ENCODE measurements at regions not wholly inside any gene's neighbourhood (a gene's known extent, or its start where the extent isn't known, plus 50 kb on each side); places are given as distances from the start of the nearest gene placed in this dataset.
"Not testable (repeated sequence)": the region's sequence is repeated elsewhere in the genome, so short reads cannot be mapped to it uniquely, and the experiment has no call there.

DNA sequence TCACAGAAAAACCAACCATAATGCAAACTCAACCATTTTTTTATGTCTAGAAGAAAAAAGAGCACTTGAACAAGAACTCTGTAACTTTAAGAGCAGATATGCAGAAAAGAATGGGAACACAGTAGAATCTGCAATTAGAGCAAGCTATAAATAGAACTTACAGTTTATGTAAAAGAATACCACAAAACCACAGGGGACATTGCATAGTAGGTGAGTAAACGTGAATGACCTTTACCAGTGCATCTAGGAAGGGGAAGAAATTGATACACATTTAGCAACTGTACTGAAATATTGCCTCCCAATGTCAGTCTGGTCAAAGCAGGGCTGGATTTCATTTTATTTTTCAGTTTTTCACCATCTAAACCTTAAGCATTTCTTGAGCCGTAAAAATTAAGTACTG lies 242.2 kb upstream of the EDNRB start:
- no peak for DNase-seq (ENCODE audit: extremely low read depth, low read depth, low spot score)

DNA sequence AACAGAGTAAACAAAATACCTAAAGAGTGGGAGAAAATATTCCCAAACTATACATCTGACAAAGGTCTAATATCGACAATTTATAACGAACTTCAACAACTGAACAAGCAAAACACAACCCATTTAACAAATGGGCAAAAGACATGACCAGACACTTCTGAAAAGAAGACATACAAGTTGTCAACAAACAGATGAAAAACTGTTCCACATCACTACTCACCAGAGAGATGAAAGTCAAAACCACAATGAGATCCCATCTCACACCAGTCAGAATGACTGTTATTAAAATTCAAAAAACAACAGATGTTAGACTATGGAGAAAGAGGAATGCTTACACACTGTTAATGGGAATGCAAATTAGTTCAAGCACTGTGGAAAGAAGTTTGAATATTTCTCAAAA lies 233.8 kb upstream of the EDNRB start:
- no peak for DNase-seq (ENCODE audit: extremely low read depth, low read depth, low spot score)

DNA sequence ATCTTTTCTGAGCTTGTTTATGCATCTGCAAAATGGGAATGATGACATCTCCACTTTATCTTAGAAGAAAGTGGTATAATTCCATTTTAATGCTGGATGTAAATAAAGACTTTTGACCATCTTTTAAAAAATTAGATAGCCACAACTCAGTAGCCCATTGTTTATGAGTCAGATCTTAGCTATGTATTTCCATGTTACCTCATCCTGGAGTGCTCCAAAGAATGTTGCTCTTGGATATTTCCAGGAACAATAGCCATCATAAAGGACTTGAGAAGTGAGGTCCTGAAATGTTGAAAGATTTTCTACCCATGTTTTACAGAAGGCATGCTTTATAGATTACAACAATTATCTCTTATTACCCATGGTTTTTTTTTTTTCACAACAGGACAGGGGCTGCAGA lies 229.3 kb upstream of the EDNRB start:
- peak; percentile 85 for DNase-seq (ENCODE audit: extremely low read depth, low read depth, low spot score)

DNA sequence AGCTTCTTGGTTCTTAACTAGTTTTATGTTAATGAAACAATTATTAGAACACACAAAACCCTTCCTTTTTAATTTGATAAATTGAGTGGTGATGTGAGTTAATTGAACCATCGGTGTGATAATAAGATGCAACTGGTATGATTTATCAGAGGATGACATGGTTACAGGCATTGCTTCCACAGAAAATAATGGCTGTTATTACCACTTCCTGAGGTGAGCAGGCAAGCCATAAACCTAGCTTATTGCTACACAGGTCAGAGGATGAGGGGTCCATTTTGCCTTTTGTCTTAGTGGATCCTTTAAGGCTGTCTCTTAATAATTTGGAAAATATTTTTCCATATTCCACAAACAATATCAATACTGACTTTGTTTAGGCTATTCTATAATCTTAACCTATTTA lies 226.6 kb upstream of the EDNRB start:
- DNase-seq (ENCODE audit: extremely low read depth, low read depth, low spot score) = no peak

DNA sequence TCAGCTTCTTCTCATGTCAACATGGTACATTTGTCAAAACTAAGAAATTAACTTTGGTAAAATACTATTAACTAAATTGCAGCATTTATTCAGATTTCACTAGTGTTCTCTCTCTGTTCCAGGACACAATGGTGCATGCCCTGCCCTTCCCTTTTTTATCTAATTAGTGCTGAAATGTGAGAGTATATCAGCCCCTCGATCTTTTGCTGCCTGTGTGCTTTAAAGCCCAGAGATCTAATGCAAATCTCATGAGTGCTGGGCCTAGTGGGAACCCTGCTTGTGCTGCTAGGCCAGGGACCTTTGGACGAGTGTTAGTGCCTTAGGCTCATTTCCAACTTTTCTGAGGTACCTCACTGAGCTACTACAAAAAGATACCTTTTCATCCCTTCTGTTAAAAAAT lies 221.1 kb upstream of the EDNRB start:
- DNase-seq (ENCODE audit: extremely low read depth, low read depth, low spot score) = no peak

DNA sequence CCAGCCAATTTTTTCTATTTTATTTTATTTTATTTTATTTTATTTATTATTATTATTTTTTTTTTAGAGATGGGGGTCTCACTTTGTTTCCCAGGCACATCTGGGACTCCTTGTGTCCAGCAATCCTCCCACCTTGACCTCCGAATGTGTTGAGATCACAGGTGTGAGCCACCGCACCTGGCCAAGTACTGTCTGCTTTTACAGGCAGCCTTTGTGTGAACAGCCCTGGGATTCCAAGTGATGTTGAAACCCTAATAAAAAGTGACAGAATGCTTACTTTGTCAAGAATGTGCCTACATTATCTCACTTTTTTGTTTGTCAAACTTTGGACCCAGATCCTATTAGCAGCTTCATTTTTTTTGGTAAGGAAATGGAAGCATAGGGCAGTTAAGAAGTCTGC lies 220.1 kb upstream of the EDNRB start:
- no peak for DNase-seq (ENCODE audit: extremely low read depth, low read depth, low spot score)

DNA sequence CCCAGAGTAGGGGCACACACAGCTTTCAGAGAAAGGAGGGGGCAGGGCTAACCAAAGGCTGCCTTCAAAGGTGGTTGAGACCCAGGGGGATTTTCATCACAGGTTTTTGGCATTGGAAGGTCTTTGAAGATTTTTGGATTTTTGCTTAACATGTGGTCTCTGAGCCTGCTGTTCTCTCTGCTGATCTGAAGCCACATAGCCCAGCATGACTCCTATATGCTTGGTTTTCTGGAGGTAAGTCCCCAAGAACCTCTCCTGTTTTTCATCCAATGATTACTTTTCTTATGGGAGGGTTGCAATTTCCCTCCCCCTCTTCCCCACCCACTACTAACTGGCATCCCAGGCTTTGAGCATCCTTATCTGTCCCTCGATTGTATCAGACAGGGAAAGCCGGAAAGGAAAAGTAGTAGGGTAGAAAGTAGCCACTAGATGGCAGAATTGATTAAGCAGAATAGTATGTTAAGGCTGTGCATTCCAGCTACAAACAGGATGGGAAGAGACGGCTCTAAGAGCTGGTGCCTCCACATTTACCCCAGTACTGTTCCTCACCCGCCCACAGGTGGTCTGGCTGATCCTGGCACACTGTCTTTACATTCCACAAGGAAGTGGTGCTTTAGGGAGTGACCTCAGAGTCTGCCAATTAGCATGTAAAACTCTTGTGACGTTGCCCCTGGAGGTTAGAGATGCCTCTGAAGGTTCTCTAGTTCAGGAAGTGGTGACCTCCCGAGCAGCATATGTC lies 218.9 kb upstream of the EDNRB start:
- peak; percentile 55 for DNase-seq (ENCODE audit: extremely low read depth, low read depth, low spot score)

DNA sequence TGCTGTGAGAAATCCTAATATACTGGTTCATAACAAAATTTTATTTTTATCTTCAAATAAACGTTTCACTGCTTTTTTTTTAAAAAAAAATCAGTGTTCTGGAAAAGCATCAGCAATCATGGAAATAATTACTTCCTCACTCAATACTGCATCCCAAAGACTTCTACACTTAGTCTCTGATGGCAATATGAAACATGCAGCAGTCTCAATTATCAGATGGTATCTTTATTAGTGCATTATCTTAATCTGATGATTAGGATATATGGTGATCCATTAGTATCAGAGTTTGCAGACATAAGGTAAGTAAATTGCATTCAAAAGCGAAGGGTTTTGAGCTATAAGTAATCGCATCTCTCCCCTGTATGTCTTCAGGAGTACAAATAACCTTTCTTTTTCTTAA lies 218.3 kb upstream of the EDNRB start:
- DNase-seq (ENCODE audit: extremely low read depth, low read depth, low spot score) = no peak

DNA sequence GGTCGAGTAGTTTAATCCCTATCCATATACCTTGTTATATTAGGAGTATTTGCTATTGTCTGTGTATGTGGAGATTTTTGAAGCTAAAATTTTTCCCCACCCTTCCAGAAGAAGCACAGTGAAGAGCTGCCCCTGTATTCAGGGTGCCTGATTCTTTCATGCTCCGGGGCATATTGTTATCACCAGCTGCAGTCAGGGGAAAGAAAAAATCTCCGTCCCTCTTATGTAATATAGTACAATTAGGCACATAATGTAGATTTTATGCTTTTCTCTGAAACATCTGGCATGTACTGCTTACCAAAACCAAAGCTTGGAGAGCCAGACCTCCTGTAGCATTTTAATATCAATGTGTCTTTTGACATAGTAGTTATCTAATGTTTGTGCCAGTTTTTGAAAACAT lies 214.9 kb upstream of the EDNRB start:
- DNase-seq (ENCODE audit: extremely low read depth, low read depth, low spot score) = no peak

DNA sequence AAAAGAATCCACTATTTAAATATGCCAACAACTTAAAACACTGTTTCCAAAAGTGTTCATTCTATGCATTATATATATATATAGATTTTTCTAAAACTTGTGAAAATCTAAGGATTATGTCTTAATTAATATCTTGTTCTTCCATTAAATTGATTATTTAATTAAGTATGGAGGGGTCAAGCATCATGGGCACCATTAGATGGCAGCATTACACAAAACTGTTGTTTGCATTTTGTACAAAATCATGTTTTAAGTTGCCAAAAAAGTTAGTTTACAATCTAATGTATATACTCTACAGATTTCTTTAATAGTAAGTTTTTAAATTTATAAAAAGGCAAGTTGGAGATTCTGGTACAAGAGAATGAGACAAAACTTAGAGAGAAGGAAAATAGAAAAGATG lies 213.2 kb upstream of the EDNRB start:
- no peak for DNase-seq (ENCODE audit: extremely low read depth, low read depth, low spot score)

DNA sequence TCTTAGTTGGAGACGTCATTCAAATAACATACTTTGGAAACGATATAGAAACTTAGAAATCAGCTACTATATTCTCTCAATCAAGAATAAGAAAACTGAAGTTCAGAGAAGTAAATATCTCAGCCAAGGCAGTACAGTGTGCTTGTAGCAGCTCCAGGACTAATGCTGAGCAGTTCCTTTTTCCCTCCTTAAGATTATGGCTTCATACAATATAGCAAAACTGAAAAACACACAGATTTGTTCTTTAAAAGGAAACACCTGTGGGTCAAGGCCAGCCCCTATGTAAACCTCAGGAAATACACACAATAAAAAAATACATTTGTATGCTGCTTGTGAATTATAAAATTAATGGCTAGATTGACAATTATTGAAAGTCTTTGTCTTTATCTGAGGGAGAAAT lies 212.7 kb upstream of the EDNRB start:
- no peak for DNase-seq (ENCODE audit: extremely low read depth, low read depth, low spot score)

DNA sequence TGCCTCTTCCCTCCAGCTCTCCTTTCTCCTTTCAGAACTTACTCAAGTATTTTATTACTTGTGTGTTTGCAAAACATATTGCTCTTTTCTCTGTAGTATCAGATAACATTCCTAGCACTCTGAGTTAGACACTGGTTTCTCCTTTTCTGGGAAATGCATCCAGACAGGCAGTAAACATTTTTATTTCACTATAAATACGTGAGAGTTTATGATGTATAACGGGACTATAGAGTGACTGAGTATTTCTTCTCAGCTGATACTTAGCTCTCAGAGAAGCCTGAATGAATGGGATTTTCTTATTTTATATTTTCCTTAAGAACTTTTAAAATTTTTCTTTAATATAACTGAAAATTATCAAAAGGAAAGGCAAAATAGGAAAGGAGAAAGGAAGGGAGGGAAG lies 211.2 kb upstream of the EDNRB start:
- DNase-seq (ENCODE audit: extremely low read depth, low read depth, low spot score) = no peak

DNA sequence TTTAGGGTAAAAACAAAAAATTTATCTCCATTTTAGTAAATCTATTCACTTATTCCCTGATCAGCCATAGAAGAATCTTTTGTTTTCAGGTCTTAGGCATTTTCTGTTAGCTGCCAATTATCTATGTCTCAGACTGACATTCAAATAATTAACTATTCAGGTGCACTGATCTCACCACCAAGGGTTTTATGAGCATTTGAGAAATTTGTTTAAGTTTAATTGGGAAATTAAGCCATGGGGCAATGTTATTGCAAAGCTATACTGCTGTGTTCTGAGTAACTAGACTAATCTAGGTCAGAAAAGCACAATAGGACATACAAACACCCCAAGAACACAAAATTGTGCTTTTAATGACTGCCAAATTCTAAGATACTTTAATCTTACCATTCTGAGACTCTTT lies 210.7 kb upstream of the EDNRB start:
- no peak for DNase-seq (ENCODE audit: extremely low read depth, low read depth, low spot score)

DNA sequence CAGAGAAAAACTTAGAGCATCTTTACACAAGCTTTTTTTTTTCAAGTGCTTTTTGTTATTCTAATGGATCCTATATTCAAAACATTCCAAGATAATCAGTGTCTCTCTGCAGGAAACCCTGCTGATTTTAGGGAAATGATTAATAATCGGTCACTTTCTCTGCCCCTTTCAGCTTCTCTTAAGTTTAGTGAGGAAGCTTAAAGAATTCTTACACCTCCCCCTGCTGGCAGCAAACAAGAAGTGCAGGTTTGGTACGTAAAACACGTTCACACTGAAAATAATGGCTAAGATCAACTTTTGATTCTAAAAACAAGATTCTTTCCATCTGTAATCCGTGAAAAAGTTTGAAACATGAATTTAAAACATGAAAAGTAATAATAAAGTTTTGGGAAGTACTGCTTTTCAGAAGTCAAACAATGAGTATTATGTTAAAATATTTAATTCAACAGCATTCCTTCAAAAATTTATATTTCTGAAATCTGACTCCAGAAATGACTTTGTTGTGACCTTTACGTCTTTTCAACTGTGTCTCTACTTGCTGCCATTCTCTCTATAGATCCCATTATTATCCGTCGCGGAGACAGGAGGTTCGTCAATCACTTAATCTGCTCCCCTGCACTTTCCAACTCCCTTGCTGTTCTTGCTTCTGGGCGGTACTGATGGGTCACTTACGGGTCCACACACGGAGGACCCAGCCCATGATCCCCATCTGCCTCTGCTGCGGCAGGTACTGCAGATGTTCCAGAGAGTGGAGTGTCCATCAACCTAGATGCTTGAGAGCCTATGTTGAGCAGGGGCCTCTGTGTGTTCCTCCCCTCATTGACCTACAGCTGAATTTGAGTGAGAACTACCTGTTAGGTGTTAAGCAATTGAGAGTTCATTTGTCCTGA lies 203.1 kb upstream of the EDNRB start:
- DNase-seq (ENCODE audit: extremely low read depth, low read depth, low spot score) = peak; percentile 61

DNA sequence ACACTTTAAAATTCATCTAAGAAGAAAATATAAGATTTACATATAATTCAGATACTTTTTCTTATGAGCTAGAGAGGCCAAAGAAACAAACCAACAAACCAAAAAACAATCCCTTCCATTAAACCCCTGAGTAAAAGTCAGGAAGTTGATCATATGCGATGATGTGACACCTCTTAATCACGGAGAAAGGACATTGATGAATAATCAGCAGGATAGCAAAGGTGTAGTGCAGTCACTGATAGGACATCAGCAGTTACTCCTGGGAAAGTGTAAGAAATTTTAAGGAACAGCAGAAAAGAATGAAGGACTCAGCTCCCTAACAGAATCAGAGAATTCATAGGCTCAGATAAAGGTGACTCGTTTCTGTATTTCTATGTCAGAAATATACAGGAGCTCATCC lies 202.4 kb upstream of the EDNRB start:
- no peak for DNase-seq (ENCODE audit: extremely low read depth, low read depth, low spot score)

DNA sequence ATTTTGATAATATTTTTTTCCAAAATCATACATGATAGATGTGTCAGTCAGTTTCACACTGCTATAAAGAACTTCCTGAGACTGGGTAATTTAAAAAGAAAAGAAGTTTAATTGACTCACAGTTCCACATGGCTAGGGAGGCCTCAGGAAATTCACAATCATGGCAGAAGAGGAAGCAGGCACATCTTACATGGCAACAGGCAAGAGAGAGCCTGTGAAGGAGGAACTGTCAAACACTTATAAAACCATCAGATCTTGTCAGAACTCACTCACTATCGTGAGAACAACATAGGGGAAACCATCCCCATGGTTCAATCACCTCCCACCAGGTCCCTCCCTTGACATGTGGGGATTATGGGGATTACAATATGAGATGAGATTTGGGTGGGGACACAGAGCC lies 201.5 kb upstream of the EDNRB start:
- not testable (repeated sequence) for DNase-seq (ENCODE audit: extremely low read depth, low read depth, low spot score)

DNA sequence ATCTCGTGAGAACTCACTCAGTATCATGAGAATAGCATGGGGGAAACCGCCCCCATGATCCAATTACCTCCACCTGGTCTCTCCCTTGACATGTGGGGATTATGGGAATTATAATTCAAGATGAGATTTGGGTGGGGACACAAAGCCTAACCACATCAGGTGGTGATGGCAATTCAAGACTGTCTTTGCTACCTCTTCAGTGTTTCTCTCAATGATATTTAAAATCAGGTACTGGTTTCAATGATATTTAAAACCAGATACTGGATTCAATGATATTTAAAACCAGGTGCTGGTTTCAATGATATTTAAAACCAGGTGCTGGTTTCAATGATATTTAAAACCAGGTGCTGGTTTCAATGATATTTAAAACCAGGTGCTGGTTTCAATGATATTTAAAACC lies 198.4 kb upstream of the EDNRB start:
- DNase-seq (ENCODE audit: extremely low read depth, low read depth, low spot score) = not testable (repeated sequence)

DNA sequence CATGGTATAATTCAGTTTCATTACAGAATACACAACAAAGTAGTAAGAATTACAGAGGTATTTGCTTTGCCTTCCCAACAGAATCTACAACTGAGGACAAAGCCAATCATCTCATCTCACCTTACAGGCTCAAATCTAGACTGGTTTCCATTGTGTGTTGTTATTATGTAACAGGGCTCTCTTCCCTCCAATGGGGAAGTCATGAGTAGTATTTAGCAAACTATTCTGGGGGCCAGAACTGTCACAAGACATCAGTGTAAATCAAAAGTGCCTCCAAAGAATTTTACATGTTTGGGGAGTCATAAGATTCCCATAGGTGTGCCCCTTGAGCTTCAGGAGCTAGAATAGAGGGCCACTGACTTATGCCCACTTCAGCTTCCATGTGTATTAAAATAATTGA lies 187.0 kb upstream of the EDNRB start:
- DNase-seq (ENCODE audit: extremely low read depth, low read depth, low spot score) = no peak

DNA sequence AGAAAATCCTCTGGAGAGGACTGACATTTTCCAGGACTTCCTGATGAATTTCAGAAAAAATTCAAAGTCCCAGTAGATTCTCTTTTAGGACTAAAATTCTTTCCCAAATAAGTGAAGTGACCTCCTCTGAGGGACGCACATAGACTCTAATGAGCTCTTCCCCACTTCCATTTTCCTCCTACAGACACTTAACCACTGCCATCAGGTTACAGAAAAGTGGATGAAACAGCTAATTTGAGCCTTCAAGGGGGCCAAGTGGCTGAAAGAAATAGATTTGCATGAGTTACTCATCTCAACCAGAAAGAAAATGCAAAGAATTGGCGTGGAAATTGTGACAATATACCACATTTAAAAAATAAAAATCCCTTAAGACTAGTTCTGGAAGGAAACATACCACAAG lies 185.3 kb upstream of the EDNRB start:
- DNase-seq (ENCODE audit: extremely low read depth, low read depth, low spot score) = no peak

DNA sequence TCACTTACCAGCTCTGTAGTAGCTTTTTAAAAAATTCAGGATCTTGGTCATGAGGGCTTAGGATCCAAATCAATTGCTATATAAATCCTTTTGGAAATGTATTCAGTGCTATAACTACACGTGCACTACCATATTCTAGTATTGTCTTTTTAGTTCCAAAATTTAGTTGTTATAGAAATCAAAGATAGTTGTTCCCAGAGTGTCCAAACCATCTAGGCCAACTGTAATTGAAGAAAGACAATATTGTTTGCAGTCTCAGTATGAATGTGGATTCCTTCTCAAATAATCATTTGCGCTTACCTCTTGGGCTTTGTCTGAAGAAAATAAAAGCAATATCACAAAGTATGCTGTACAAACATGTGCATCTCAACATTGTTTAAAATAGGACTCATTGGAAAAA lies 184.1 kb upstream of the EDNRB start:
- DNase-seq (ENCODE audit: extremely low read depth, low read depth, low spot score) = no peak

DNA sequence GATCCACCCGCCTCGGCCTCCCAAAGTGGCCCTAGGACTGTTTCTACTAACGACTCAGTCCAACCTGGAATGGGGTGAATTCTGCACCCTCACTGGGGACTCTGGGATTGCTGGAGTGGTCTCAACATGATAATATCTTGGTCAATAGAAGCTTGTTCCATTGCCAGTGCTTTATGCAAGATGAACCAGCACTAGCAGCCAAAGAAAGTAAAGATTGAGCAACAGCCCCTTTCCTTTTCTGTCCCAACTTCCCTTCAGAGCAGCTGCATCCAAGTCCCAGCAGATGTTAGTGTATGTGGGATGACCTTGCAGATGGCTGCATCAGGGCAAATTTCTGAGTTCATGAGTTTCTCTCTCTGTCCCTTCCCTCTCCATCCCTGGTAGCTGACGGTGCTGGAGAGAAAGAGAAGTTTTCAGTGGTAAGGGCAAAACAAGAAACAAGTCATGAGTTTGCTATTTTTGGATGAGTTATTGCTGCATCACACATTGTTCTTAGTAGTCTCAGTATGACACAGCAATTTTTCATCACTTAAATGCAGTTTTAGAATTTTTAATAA lies 183.6 kb upstream of the EDNRB start:
- DNase-seq (ENCODE audit: extremely low read depth, low read depth, low spot score) = peak; percentile 9

DNA sequence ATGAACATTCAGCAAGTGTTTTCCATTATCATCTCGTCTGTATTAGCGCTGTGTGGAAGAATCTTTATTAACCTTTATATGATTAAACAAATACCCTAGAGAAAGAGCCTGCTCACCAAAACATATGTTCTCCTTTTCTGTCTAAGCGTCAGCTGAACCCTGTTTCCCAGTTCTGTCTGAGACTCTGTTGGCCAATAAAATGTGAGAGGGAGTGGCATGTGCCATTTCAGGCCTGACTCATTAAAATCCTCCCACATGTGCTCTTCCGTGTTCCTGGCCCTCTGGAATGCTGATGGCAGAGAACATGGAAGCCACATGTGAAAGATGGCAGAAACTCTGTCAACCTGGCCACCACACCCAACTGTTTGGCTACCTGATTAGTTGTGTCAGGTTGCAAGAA lies 181.9 kb upstream of the EDNRB start:
- DNase-seq (ENCODE audit: extremely low read depth, low read depth, low spot score) = no peak

All from glomerular endothelial cell (primary cell).